ENCODE measurements at regions not wholly inside any gene's neighbourhood (a gene's known extent, or its start where the extent isn't known, plus 50 kb on each side); places are given as distances from the start of the nearest gene placed in this dataset.

- no peak for TF ChIP-seq CTCF (conservative IDR thresholded peaks at IDR 0.05)
- no peak for TF ChIP-seq ZFX (IDR thresholded peaks at IDR 0.05)
Measured at GRCh38 chr12:25319233-25319984, 68.7 kb upstream of the KRAS start.
